ENCODE measurements at regions not wholly inside any gene's neighbourhood (a gene's known extent, or its start where the extent isn't known, plus 50 kb on each side); places are given as distances from the start of the nearest gene placed in this dataset.
A peak's percentile ranks its signal among the peaks of the same experiment; 100 is the strongest.
"Not testable (repeated sequence)": the region's sequence is repeated elsewhere in the genome, so short reads cannot be mapped to it uniquely, and the experiment has no call there.

- intact Hi-C loops (cut with DNase I), result no loop called here
Measured at GRCh38 chr6:82506526-82506925, 142.9 kb downstream of the TPBG start.

GRCh38 chr6:82507112-82507511 is 143.5 kb downstream of the TPBG start:
- DNase-seq, result no peak
- intact Hi-C loops (cut with DNase I), result no loop called here

More at GRCh38 chr6:82506526-82506925, 142.9 kb downstream of the TPBG start:
- DNase-seq, result no peak

GRCh38 chr6:82511546-82511945 is 147.9 kb downstream of the TPBG start:
- no peak for DNase-seq
- intact Hi-C loops (cut with DNase I), result no loop called here

- DNase-seq; intact Hi-C loops (cut with DNase I): not testable (repeated sequence)
Measured at GRCh38 chr6:82517896-82518295, 154.3 kb downstream of the TPBG start.

- no peak for DNase-seq
- intact Hi-C loops (cut with DNase I), result no loop called here
Measured at GRCh38 chr6:82521369-82521768, 157.8 kb downstream of the TPBG start.

- no peak for DNase-seq
- intact Hi-C loops (cut with DNase I), result no loop called here
Measured at GRCh38 chr6:82521861-82522260, 158.2 kb downstream of the TPBG start.

GRCh38 chr6:82524031-82524430 is 160.4 kb downstream of the TPBG start:
- intact Hi-C loops (cut with DNase I), result no loop called here
- peak in 1 of 10 donors; percentile 60 for DNase-seq

GRCh38 chr6:82525775-82526495 is 162.3 kb downstream of the TPBG start:
- no peak for DNase-seq
- intact Hi-C loops (cut with DNase I), result no loop called here

- DNase-seq; intact Hi-C loops (cut with DNase I): not testable (repeated sequence)
Measured at GRCh38 chr6:82529960-82530460, 166.4 kb downstream of the TPBG start.

GRCh38 chr6:82534876-82535275 is 171.3 kb downstream of the TPBG start:
- intact Hi-C loops (cut with DNase I), result no loop called here
- DNase-seq, result no peak

GRCh38 chr6:82549480-82549879 is 185.9 kb downstream of the TPBG start:
- intact Hi-C loops (cut with DNase I); DNase-seq: not testable (repeated sequence)

GRCh38 chr6:82551311-82551710 is 187.7 kb downstream of the TPBG start:
- DNase-seq; intact Hi-C loops (cut with DNase I): not testable (repeated sequence)

- DNase-seq, result no peak
- intact Hi-C loops (cut with DNase I), result no loop called here
Measured at GRCh38 chr6:82551831-82552230, 188.2 kb downstream of the TPBG start.

GRCh38 chr6:82553863-82554531 is 190.4 kb downstream of the TPBG start:
- no peak for DNase-seq
- intact Hi-C loops (cut with DNase I), result no loop called here

- intact Hi-C loops (cut with DNase I), result no loop called here
Measured at GRCh38 chr6:82554666-82555065, 191.0 kb downstream of the TPBG start.

GRCh38 chr6:82555801-82556200 is 192.2 kb downstream of the TPBG start:
- intact Hi-C loops (cut with DNase I), result no loop called here
- DNase-seq, result no peak

More at GRCh38 chr6:82554666-82555065, 191.0 kb downstream of the TPBG start:
- DNase-seq, result no peak

- DNase-seq; intact Hi-C loops (cut with DNase I): not testable (repeated sequence)
Measured at GRCh38 chr6:82558531-82558930, 194.9 kb downstream of the TPBG start.

- intact Hi-C loops (cut with DNase I), result no loop called here
- no peak for DNase-seq
Measured at GRCh38 chr6:82567621-82568020, 204.0 kb downstream of the TPBG start.

GRCh38 chr6:82568290-82568993 is 204.8 kb downstream of the TPBG start:
- DNase-seq, result peak in 3 of 10 donors; percentile 22 to 66 (median 28)
- intact Hi-C loops (cut with DNase I), result no loop called here

GRCh38 chr6:82569022-82569421 is 205.4 kb downstream of the TPBG start:
- DNase-seq, result no peak

GRCh38 chr6:82570083-82570482 is 206.5 kb downstream of the TPBG start:
- DNase-seq, result no peak
- intact Hi-C loops (cut with DNase I), result no loop called here

More at GRCh38 chr6:82569022-82569421, 205.4 kb downstream of the TPBG start:
- intact Hi-C loops (cut with DNase I), result no loop called here

All from posterior cingulate gyrus (tissue), 11 donors.